ACC112 (cell line): ENCODE measurements at regions not wholly inside any gene's neighbourhood (a gene's known extent, or its start where the extent isn't known, plus 50 kb on each side); places are given as distances from the start of the nearest gene placed in this dataset.
"Not testable (repeated sequence)": the region's sequence is repeated elsewhere in the genome, so short reads cannot be mapped to it uniquely, and the experiment has no call there.

Experiments
- H2AFZ ChIP-seq: fragments of 200-600 bp; sonication (generic); one replicate; pipeline ENCODE4 v1.6.0; 2017; ENCODE audit warnings: antibody characterized with exemption, low read length; ENCODE audit not compliant: unreplicated experiment
- H3K27ac ChIP-seq: fragments of 200-600 bp; sonication (generic); 2 replicates; pipeline ENCODE4 v1.5.1; 2014; ENCODE audit warnings: low read depth, mild to moderate bottlenecking, antibody characterized with exemption, low read length, moderate library complexity
- H3K27me3 ChIP-seq: fragments of 200-600 bp; sonication (generic); 2 replicates; pipeline ENCODE4 v1.6.1; 2014; ENCODE audit warnings: mild to moderate bottlenecking, antibody characterized with exemption, low read length, moderate library complexity, mixed read lengths; ENCODE audit not compliant: insufficient read depth
- H3K36me3 ChIP-seq: fragments of 200-600 bp; sonication (generic); 2 replicates; pipeline ENCODE4 v1.6.1; 2016; ENCODE audit warnings: mild to moderate bottlenecking, antibody characterized with exemption, low read length, moderate library complexity, mixed read lengths; ENCODE audit not compliant: insufficient read depth
- H3K4me1 ChIP-seq: fragments of 200-600 bp; sonication (generic); one replicate; pipeline ENCODE4 v1.6.1; 2016; ENCODE audit warnings: low read length, mixed read lengths; ENCODE audit not compliant: insufficient read depth, unreplicated experiment, control insufficient read depth
- H3K4me3 ChIP-seq: fragments of 200-600 bp; sonication (generic); 2 replicates; pipeline ENCODE4 v1.5.1; 2014; ENCODE audit warnings: mild to moderate bottlenecking, low read depth, low read length
- H3K79me2 ChIP-seq: fragments of 200-600 bp; sonication (generic); one replicate; pipeline ENCODE4 v1.6.0; 2016; ENCODE audit warnings: low read length; ENCODE audit not compliant: control insufficient read depth, unreplicated experiment, insufficient read depth

GRCh38 chr10:124196659-124197058 lies 103.3 kb upstream of the CHST15 start:
- H3K4me1 ChIP-seq, result no peaks in the 10 kb centered on the region
- H3K27me3 ChIP-seq, result peaks cover 2% of the 10 kb centered on the region; the same call in 1 of the 2 replicates
- no peak overlapping the region for H3K4me3 ChIP-seq
- no peaks in the 10 kb centered on the region for H3K36me3 ChIP-seq
- no peaks in the 10 kb centered on the region for H3K79me2 ChIP-seq
- H2AFZ ChIP-seq, result no peak overlapping the region
- no peak overlapping the region for H3K27ac ChIP-seq

- no peaks in the 10 kb centered on the region for H3K36me3 ChIP-seq
Measured at GRCh38 chr10:124194199-124194824, 100.9 kb upstream of the CHST15 start.

GRCh38 chr10:124193309-124193696 lies 99.9 kb upstream of the CHST15 start:
- H3K27me3 ChIP-seq, result peaks cover 18% of the 10 kb centered on the region
- H3K4me1 ChIP-seq, result no peaks in the 10 kb centered on the region
- H3K27ac ChIP-seq, result no peak overlapping the region
- no peak overlapping the region for H3K4me3 ChIP-seq
- H3K36me3 ChIP-seq, result no peaks in the 10 kb centered on the region
- H2AFZ ChIP-seq, result no peak overlapping the region
- H3K79me2 ChIP-seq, result no peaks in the 10 kb centered on the region

More at GRCh38 chr10:124194199-124194824, 100.9 kb upstream of the CHST15 start:
- Histone ChIP-seq H2AFZ (no peak overlapping the region), H3K27ac (no peak overlapping the region), H3K27me3 (peaks cover 15% of the 10 kb centered on the region), H3K4me3 (no peak overlapping the region), H3K4me1 (no peaks in the 10 kb centered on the region), H3K79me2 (no peaks in the 10 kb centered on the region)

- not testable (repeated sequence) for H3K36me3 ChIP-seq, H3K4me1 ChIP-seq, H3K79me2 ChIP-seq, H3K4me3 ChIP-seq, H3K27ac ChIP-seq, H2AFZ ChIP-seq
- H3K27me3 ChIP-seq, result peaks cover 18% of the 10 kb centered on the region
Measured at GRCh38 chr10:124192664-124193308, 99.4 kb upstream of the CHST15 start.

- not testable (repeated sequence) for H3K27ac ChIP-seq, H3K36me3 ChIP-seq, H3K4me1 ChIP-seq, H3K4me3 ChIP-seq, H3K79me2 ChIP-seq, H2AFZ ChIP-seq
- peaks cover 18% of the 10 kb centered on the region for H3K27me3 ChIP-seq
Measured at GRCh38 chr10:124190476-124190875, 97.1 kb upstream of the CHST15 start.

- H3K27ac ChIP-seq, result no peak overlapping the region
- H3K4me1 ChIP-seq, result no peaks in the 10 kb centered on the region
- H3K27me3 ChIP-seq, result peaks cover 18% of the 10 kb centered on the region
- H3K79me2 ChIP-seq, result no peaks in the 10 kb centered on the region
- H3K4me3 ChIP-seq, result no peak overlapping the region
- no peaks in the 10 kb centered on the region for H3K36me3 ChIP-seq
- no peak overlapping the region for H2AFZ ChIP-seq
Measured at GRCh38 chr10:124186956-124187355, 93.6 kb upstream of the CHST15 start.

- no peak overlapping the region for H3K4me3 ChIP-seq
- H3K36me3 ChIP-seq, result no peaks in the 10 kb centered on the region
- H3K79me2 ChIP-seq, result no peaks in the 10 kb centered on the region
- no peak overlapping the region for H3K27ac ChIP-seq
- H3K27me3 ChIP-seq, result peaks cover 6% of the 10 kb centered on the region; the same call in 1 of the 2 replicates
- no peaks in the 10 kb centered on the region for H3K4me1 ChIP-seq
- no peak overlapping the region for H2AFZ ChIP-seq
Measured at GRCh38 chr10:124185084-124185483, 91.7 kb upstream of the CHST15 start.

GRCh38 chr10:124184208-124184830 lies 90.9 kb upstream of the CHST15 start:
- H3K27me3 ChIP-seq, result 0 out of 2 replicates have a peak, but pooled peaks cover 3% of the 10 kb centered on the region
- H3K4me1 ChIP-seq, result no peaks in the 10 kb centered on the region
- no peak overlapping the region for H3K27ac ChIP-seq
- H2AFZ ChIP-seq, result no peak overlapping the region
- H3K36me3 ChIP-seq, result no peaks in the 10 kb centered on the region
- H3K79me2 ChIP-seq, result no peaks in the 10 kb centered on the region
- no peak overlapping the region for H3K4me3 ChIP-seq

GRCh38 chr10:124183617-124184016 lies 90.2 kb upstream of the CHST15 start:
- no peaks in the 10 kb centered on the region for H3K36me3 ChIP-seq
- H3K4me3 ChIP-seq, result no peak overlapping the region
- no peaks in the 10 kb centered on the region for H3K79me2 ChIP-seq
- H3K27ac ChIP-seq, result no peak overlapping the region
- H2AFZ ChIP-seq, result no peak overlapping the region
- H3K4me1 ChIP-seq, result no peaks in the 10 kb centered on the region
- H3K27me3 ChIP-seq, result no peaks in the 10 kb centered on the region

GRCh38 chr10:124182088-124182541 lies 88.7 kb upstream of the CHST15 start:
- no peak overlapping the region for H3K4me3 ChIP-seq
- no peaks in the 10 kb centered on the region for H3K4me1 ChIP-seq
- H3K27ac ChIP-seq, result no peak overlapping the region
- no peaks in the 10 kb centered on the region for H3K27me3 ChIP-seq
- no peaks in the 10 kb centered on the region for H3K36me3 ChIP-seq
- H3K79me2 ChIP-seq, result no peaks in the 10 kb centered on the region
- H2AFZ ChIP-seq, result no peak overlapping the region

- Histone ChIP-seq H3K4me3 (no peak overlapping the region), H3K79me2 (no peaks in the 10 kb centered on the region), H2AFZ (no peak overlapping the region), H3K4me1 (no peaks in the 10 kb centered on the region), H3K27ac (no peak overlapping the region), H3K27me3 (no peaks in the 10 kb centered on the region), H3K36me3 (no peaks in the 10 kb centered on the region)
Measured at GRCh38 chr10:124181656-124182055, 88.3 kb upstream of the CHST15 start.
